Activated T-helper 2 cell treated with anti-CD3 and anti-CD28 coated beads, Interferon-gamma antibody, Interleukin-2, Interleukin-4, amounts not matched to agents 10 μg/mL and 5 μg/mL and 100 μg/mL, durations not matched to agents 14 hours and 24 hours and 36 hours (primary cell): ENCODE measurements at regions not wholly inside any gene's neighbourhood (a gene's known extent, or its start where the extent isn't known, plus 50 kb on each side); places are given as distances from the start of the nearest gene placed in this dataset.

Experiments used
- DNase-seq: peaks from one replicate; pipeline ENCODE4 v3.0.0; 2021; ENCODE audit warnings: low spot score
- H3K27ac Mint-ChIP-seq: one replicate; pipeline ENCODE4 v1.8.0; 2021; ENCODE audit warnings: mixed read lengths
- H3K27me3 Mint-ChIP-seq: one replicate; pipeline ENCODE4 v1.8.0; 2021; ENCODE audit warnings: low read depth, mixed read lengths
- H3K36me3 Mint-ChIP-seq: one replicate; pipeline ENCODE4 v1.8.0; 2021; ENCODE audit warnings: low read depth, mixed read lengths
- H3K4me1 Mint-ChIP-seq: one replicate; pipeline ENCODE4 v1.8.0; 2021; ENCODE audit warnings: low read depth, mixed read lengths
- H3K4me3 Mint-ChIP-seq: one replicate; pipeline ENCODE4 v1.8.0; 2021; ENCODE audit warnings: low read depth, mild to moderate bottlenecking, moderate library complexity, mixed read lengths
- H3K9me3 Mint-ChIP-seq: one replicate; pipeline ENCODE4 v1.8.0; 2021; ENCODE audit warnings: mixed read lengths
- intact Hi-C: fragments of 100-400 bp; cut with micrococcal nuclease; formaldehyde crosslinking; loops from one replicate; pipeline ENCODE4 v1.15.1; 2023

GRCh38 chrX:42920752-42921151, 142.8 kb upstream of the PPP1R2C start:
- Mint-ChIP-seq H3K27me3 (no peaks in the 10 kb centered on the region), H3K9me3 (peaks cover 25% of the 10 kb centered on the region), H3K36me3 (no peaks in the 10 kb centered on the region), H3K4me1 (no peaks in the 10 kb centered on the region), H3K4me3 (no peak overlapping the region), H3K27ac (no peak overlapping the region)
- no peak for DNase-seq
- intact Hi-C loops, result no loop called here

- no peak for DNase-seq
- Mint-ChIP-seq H3K36me3 (peaks cover 5% of the 10 kb centered on the region), H3K4me1 (peaks cover 14% of the 10 kb centered on the region), H3K27me3 (no peaks in the 10 kb centered on the region), H3K9me3 (peaks cover 9% of the 10 kb centered on the region), H3K4me3 (no peak overlapping the region), H3K27ac (no peak overlapping the region)
- intact Hi-C loops, result no loop called here
Observed at GRCh38 chrX:42930071-42930470, 152.1 kb upstream of the PPP1R2C start.

DNA sequence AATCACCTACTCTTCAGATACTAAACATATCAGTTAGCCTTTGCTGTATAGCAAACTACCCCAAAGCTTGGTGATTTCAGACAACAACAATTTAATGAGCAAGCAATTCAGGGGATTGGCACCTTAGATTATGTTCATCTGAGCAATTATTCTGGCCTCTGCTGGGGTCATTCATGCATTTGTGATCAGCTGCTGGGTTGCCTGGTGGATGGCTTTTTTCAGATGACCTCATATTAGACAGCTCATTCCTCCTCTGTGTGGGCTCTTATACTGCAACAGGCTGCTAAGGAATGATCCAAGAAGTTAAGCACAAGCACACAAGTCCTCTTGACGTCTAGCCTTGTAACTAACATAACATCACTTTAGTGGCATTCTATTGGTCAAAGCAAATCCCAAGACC, 153.0 kb upstream of the PPP1R2C start:
- intact Hi-C loops, result no loop called here
- H3K27me3 Mint-ChIP-seq, result no peaks in the 10 kb centered on the region

GRCh38 chrX:42933187-42933586, 155.2 kb upstream of the PPP1R2C start:
- DNase-seq, result no peak
- intact Hi-C loops, result no loop called here
- no peaks in the 10 kb centered on the region for H3K27me3 Mint-ChIP-seq
- peaks cover 17% of the 10 kb centered on the region for H3K4me1 Mint-ChIP-seq
- no peak overlapping the region for H3K4me3 Mint-ChIP-seq
- H3K36me3 Mint-ChIP-seq, result peaks cover 5% of the 10 kb centered on the region
- peaks cover 9% of the 10 kb centered on the region for H3K9me3 Mint-ChIP-seq
- no peak overlapping the region for H3K27ac Mint-ChIP-seq

More for the DNA sequence above, 153.0 kb upstream of the PPP1R2C start:
- Mint-ChIP-seq H3K9me3 (peaks cover 8% of the 10 kb centered on the region), H3K27ac (no peak overlapping the region), H3K4me1 (peaks cover 16% of the 10 kb centered on the region), H3K4me3 (no peak overlapping the region), H3K36me3 (peaks cover 5% of the 10 kb centered on the region)
- DNase-seq, result no peak

GRCh38 chrX:42934020-42934726, 156.2 kb upstream of the PPP1R2C start:
- H3K9me3 Mint-ChIP-seq, result peaks cover 16% of the 10 kb centered on the region
- intact Hi-C loops, result no loop called here
- peak; percentile 12 for DNase-seq
- peak overlapping the region; percentile 43 for H3K27ac Mint-ChIP-seq
- peaks cover 24% of the 10 kb centered on the region for H3K4me1 Mint-ChIP-seq
- H3K27me3 Mint-ChIP-seq, result no peaks in the 10 kb centered on the region
- peaks cover 10% of the 10 kb centered on the region for H3K36me3 Mint-ChIP-seq
- H3K4me3 Mint-ChIP-seq, result peak overlapping the region; percentile 38

DNA sequence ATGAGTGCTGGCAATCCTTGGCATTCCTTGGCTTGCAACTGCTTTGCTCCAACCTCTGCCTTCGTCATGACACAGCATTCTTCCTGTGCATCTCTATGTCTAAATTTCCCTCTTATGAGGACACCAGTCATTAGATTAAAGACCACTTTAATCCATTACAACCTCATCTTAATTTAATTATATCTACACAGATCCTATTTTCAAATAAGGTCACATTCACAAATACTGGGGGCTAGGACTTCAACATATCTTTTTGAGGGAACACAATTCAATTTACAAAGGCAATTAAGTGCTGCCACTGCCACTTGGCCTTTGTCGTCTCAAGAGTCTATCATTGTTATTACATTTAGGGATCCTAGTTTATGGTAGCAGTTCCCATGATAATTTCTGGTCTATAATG, 163.7 kb upstream of the PPP1R2C start:
- no peak overlapping the region for H3K27ac Mint-ChIP-seq
- no peak overlapping the region for H3K4me3 Mint-ChIP-seq
- H3K36me3 Mint-ChIP-seq, result peaks cover 13% of the 10 kb centered on the region
- intact Hi-C loops, result no loop called here
- DNase-seq, result no peak
- H3K27me3 Mint-ChIP-seq, result no peaks in the 10 kb centered on the region
- H3K4me1 Mint-ChIP-seq, result peaks cover 55% of the 10 kb centered on the region
- peaks cover 8% of the 10 kb centered on the region for H3K9me3 Mint-ChIP-seq

GRCh38 chrX:42943051-42943974, 165.3 kb upstream of the PPP1R2C start:
- no peaks in the 10 kb centered on the region for H3K27me3 Mint-ChIP-seq
- H3K27ac Mint-ChIP-seq, result peak overlapping the region; percentile 82
- H3K9me3 Mint-ChIP-seq, result peaks cover 5% of the 10 kb centered on the region
- peaks cover 19% of the 10 kb centered on the region for H3K36me3 Mint-ChIP-seq
- DNase-seq, result peak; percentile 19
- intact Hi-C loops, result no loop called here
- peaks cover 67% of the 10 kb centered on the region for H3K4me1 Mint-ChIP-seq
- H3K4me3 Mint-ChIP-seq, result peak overlapping the region; percentile 13

- Mint-ChIP-seq H3K4me1 (peaks cover 67% of the 10 kb centered on the region), H3K36me3 (peaks cover 18% of the 10 kb centered on the region), H3K9me3 (peaks cover 4% of the 10 kb centered on the region), H3K4me3 (no peak overlapping the region), H3K27ac (peak overlapping the region; percentile 73), H3K27me3 (no peaks in the 10 kb centered on the region)
- intact Hi-C loops, result no loop called here
- peak; percentile 8 for DNase-seq
Observed at GRCh38 chrX:42944381-42944998, 166.5 kb upstream of the PPP1R2C start.

- intact Hi-C loops, result no loop called here
- H3K4me1 Mint-ChIP-seq, result peaks cover 59% of the 10 kb centered on the region
- H3K9me3 Mint-ChIP-seq, result peaks cover 4% of the 10 kb centered on the region
Observed at GRCh38 chrX:42946544-42947194, 168.7 kb upstream of the PPP1R2C start.

DNA sequence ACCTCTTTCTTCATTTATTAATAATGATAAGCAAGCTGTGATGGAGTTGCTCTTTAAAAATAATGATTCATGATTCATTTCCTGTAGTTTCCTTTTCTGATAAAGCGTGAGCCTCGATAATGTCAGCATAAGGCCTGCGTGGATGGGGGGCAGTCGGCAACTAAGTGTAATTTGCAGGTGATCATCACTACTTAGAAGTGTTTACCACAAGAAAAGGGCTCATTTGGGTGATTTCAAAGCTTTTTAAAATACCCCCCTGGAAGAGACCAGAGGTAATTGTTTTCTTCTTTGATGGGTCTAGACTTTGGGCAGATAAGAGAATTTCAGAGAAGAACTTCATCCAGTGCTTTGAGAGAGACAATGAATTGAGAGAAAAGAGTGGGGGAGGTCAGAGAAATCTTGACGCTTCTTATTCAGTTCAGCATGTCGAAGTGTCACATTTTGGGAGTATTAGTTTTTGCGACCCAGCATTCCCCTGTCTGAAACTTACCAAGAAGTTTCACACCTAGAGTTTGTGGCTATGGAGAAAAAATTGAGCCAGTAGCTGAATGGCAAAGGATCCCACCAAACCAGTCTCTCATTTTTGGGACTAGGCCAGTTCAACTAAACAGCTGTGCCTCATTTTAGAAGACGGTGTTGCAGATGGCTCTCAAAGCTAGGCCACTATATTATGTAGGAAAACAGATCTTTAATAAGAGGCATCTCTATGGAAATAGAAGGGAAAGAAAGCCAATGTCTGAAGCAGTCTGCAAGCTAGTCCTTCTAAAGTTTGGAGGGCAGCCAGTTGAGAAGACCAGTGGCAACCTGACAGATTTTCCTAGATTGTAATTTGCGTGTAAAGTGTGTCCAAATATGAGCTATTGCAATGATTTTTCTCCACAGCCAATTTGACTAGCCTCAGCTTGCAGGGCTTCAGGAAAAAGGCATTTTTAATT, 171.0 kb upstream of the PPP1R2C start:
- peak overlapping the region; percentile 38 for H3K27ac Mint-ChIP-seq
- H3K36me3 Mint-ChIP-seq, result peaks cover 15% of the 10 kb centered on the region
- peaks cover 4% of the 10 kb centered on the region for H3K9me3 Mint-ChIP-seq
- no peaks in the 10 kb centered on the region for H3K27me3 Mint-ChIP-seq
- no peak overlapping the region for H3K4me3 Mint-ChIP-seq
- DNase-seq, result no peak
- peaks cover 44% of the 10 kb centered on the region for H3K4me1 Mint-ChIP-seq
- intact Hi-C loops, result no loop called here

More at GRCh38 chrX:42946544-42947194, 168.7 kb upstream of the PPP1R2C start:
- Mint-ChIP-seq H3K27me3 (no peaks in the 10 kb centered on the region), H3K36me3 (peaks cover 15% of the 10 kb centered on the region), H3K4me3 (peak overlapping the region; percentile 72), H3K27ac (peak overlapping the region; percentile 89)
- no peak for DNase-seq

- peaks cover 4% of the 10 kb centered on the region for H3K9me3 Mint-ChIP-seq
- intact Hi-C loops, result loop anchor here (10.0 kb wide), 1 partner anchor 1157 kb away; no protein-coding TSS in a partner anchor
- no peaks in the 10 kb centered on the region for H3K27me3 Mint-ChIP-seq
- H3K27ac Mint-ChIP-seq, result no peak overlapping the region
- peaks cover 11% of the 10 kb centered on the region for H3K36me3 Mint-ChIP-seq
- peaks cover 27% of the 10 kb centered on the region for H3K4me1 Mint-ChIP-seq
- no peak for DNase-seq
- no peak overlapping the region for H3K4me3 Mint-ChIP-seq
Observed at GRCh38 chrX:42951747-42952146, 173.8 kb upstream of the PPP1R2C start.
